ENCODE measurements at regions not wholly inside any gene's neighbourhood (a gene's known extent, or its start where the extent isn't known, plus 50 kb on each side); places are given as distances from the start of the nearest gene placed in this dataset.

- no peak for DNase-seq (ENCODE audit: insufficient read length, low spot score, missing footprints)
These were observed 451.0 kb downstream of the TTLL7 start for GRCh38 chr1:83547901-83548300.

DNA sequence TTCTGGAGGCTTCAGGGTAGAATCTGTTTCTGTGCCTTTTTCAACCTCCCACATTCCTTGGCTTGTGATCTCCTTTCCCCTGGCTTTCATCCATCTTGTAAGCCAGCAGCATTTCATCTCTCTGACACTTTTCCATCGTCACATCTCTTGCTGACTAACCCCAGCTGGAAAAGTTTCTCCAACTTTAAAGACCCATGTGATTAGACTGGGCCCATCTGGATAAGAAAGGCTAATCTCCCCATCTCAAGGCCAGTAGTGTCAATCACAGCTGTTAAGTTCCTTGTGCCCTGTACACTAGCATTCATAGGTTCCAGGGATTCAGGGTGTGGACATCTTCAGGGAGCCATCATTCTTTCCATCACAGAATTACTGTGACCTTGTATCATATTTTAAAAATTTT lies 452.1 kb downstream of the TTLL7 start:
- Histone ChIP-seq H3K27ac (ENCODE audit: low read depth, low read length) (no peak overlapping the region), H3K9me3 (ENCODE audit: low read depth, low read length) (no peaks in the 10 kb centered on the region), H3K4me3 (ENCODE audit: insufficient read depth, low read length) (no peak overlapping the region), H4K20me1 (ENCODE audit: insufficient read depth, low read length) (no peaks in the 10 kb centered on the region), H2AFZ (ENCODE audit: low read length) (no peak overlapping the region), H3K36me3 (ENCODE audit: insufficient read depth, low read length) (no peaks in the 10 kb centered on the region), H3K27me3 (ENCODE audit: insufficient read depth, low read length) (no peaks in the 10 kb centered on the region), H3K79me2 (ENCODE audit: insufficient read depth, low read length) (no peaks in the 10 kb centered on the region), H3K4me1 (ENCODE audit: insufficient read depth, low read length) (no peaks in the 10 kb centered on the region), H3K4me2 (ENCODE audit: insufficient read depth, low read length) (no peak overlapping the region)
- TF ChIP-seq CTCF (IDR thresholded peaks at IDR 0.05; ENCODE audit: extremely low read depth, low read depth, low read length) = no peak
- DNase-seq (ENCODE audit: insufficient read length, low spot score, missing footprints) = no peak

More at GRCh38 chr1:83547901-83548300, 451.0 kb downstream of the TTLL7 start:
- Histone ChIP-seq H3K9me3 (ENCODE audit: low read depth, low read length) (no peaks in the 10 kb centered on the region), H3K4me1 (ENCODE audit: insufficient read depth, low read length) (no peaks in the 10 kb centered on the region), H3K36me3 (ENCODE audit: insufficient read depth, low read length) (no peaks in the 10 kb centered on the region), H3K79me2 (ENCODE audit: insufficient read depth, low read length) (no peaks in the 10 kb centered on the region), H2AFZ (ENCODE audit: low read length) (no peak overlapping the region), H4K20me1 (ENCODE audit: insufficient read depth, low read length) (no peaks in the 10 kb centered on the region), H3K27ac (ENCODE audit: low read depth, low read length) (no peak overlapping the region), H3K4me2 (ENCODE audit: insufficient read depth, low read length) (no peak overlapping the region), H3K27me3 (ENCODE audit: insufficient read depth, low read length) (no peaks in the 10 kb centered on the region), H3K4me3 (ENCODE audit: insufficient read depth, low read length) (no peak overlapping the region)
- TF ChIP-seq CTCF (IDR thresholded peaks at IDR 0.05; ENCODE audit: extremely low read depth, low read depth, low read length) = no peak

GRCh38 chr1:83545066-83545862 lies 453.7 kb downstream of the TTLL7 start:
- no peaks in the 10 kb centered on the region for H3K4me1 ChIP-seq (ENCODE audit: insufficient read depth, low read length)
- no peaks in the 10 kb centered on the region for H3K36me3 ChIP-seq (ENCODE audit: insufficient read depth, low read length)
- no peak overlapping the region for H3K4me2 ChIP-seq (ENCODE audit: insufficient read depth, low read length)
- no peaks in the 10 kb centered on the region for H3K79me2 ChIP-seq (ENCODE audit: insufficient read depth, low read length)
- TF ChIP-seq CTCF (IDR thresholded peaks at IDR 0.05; ENCODE audit: extremely low read depth, low read depth, low read length) = no peak
- no peak overlapping the region for H3K27ac ChIP-seq (ENCODE audit: low read depth, low read length)
- no peaks in the 10 kb centered on the region for H3K27me3 ChIP-seq (ENCODE audit: insufficient read depth, low read length)
- H2AFZ ChIP-seq (ENCODE audit: low read length) = no peak overlapping the region
- no peak overlapping the region for H3K4me3 ChIP-seq (ENCODE audit: insufficient read depth, low read length)
- DNase-seq (ENCODE audit: insufficient read length, low spot score, missing footprints) = no peak
- H4K20me1 ChIP-seq (ENCODE audit: insufficient read depth, low read length) = no peaks in the 10 kb centered on the region
- H3K9me3 ChIP-seq (ENCODE audit: low read depth, low read length) = no peaks in the 10 kb centered on the region

DNA sequence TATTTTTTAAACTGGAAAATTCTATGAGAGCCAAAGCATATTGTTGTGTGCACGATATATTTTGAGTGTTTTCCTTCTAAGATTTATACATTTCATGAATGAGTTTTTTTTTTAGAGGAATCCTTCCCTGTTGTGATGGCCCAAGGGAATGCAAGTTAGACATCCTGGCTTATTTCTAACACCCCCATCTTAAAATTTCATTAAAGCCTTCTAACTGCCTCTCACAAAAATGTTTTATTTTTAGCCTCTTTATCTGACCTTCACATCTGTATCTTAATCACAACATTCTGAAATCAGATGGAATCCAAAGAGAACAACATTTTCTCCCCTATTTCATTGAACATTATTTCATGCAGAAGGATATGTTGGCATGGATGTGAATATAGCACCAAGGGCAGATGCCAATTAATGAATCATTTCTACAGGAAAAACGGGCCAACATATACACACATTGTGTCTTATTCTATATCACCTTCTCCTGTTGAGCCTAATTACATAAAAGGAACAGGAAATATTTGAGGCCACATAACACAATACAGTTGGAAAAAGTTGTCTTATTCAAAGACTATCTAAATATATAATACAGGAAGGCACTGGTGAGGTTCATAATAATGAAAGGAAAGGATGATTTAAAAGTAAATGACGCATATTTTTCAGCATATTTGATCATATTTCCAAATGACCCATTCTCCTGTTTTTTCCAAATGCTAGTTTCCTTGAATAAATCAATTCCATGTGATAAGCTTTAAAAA lies 455.5 kb downstream of the TTLL7 start:
- no peaks in the 10 kb centered on the region for H3K36me3 ChIP-seq (ENCODE audit: insufficient read depth, low read length)
- DNase-seq (ENCODE audit: insufficient read length, low spot score, missing footprints) = no peak
- no peak overlapping the region for H3K4me3 ChIP-seq (ENCODE audit: insufficient read depth, low read length)
- no peak overlapping the region for H2AFZ ChIP-seq (ENCODE audit: low read length)
- no peaks in the 10 kb centered on the region for H3K9me3 ChIP-seq (ENCODE audit: low read depth, low read length)
- no peaks in the 10 kb centered on the region for H3K79me2 ChIP-seq (ENCODE audit: insufficient read depth, low read length)
- no peak overlapping the region for H3K4me2 ChIP-seq (ENCODE audit: insufficient read depth, low read length)
- TF ChIP-seq CTCF (IDR thresholded peaks at IDR 0.05; ENCODE audit: extremely low read depth, low read depth, low read length) = no peak
- no peaks in the 10 kb centered on the region for H3K4me1 ChIP-seq (ENCODE audit: insufficient read depth, low read length)
- no peaks in the 10 kb centered on the region for H3K27me3 ChIP-seq (ENCODE audit: insufficient read depth, low read length)
- H4K20me1 ChIP-seq (ENCODE audit: insufficient read depth, low read length) = no peaks in the 10 kb centered on the region
- H3K27ac ChIP-seq (ENCODE audit: low read depth, low read length) = no peak overlapping the region
